ENCODE measurements at regions not wholly inside any gene's neighbourhood (a gene's known extent, or its start where the extent isn't known, plus 50 kb on each side); places are given as distances from the start of the nearest gene placed in this dataset.
"Not testable (repeated sequence)": the region's sequence is repeated elsewhere in the genome, so short reads cannot be mapped to it uniquely, and the experiment has no call there.

- no peak for DNase-seq
These were observed 492.2 kb downstream of the KCNJ2 start for GRCh38 chr17:70661342-70662222.

GRCh38 chr17:70668276-70668937 is 499.1 kb downstream of the KCNJ2 start:
- DNase-seq = no peak

- no peak for DNase-seq
These were observed 499.8 kb downstream of the KCNJ2 start for GRCh38 chr17:70668938-70669778.

GRCh38 chr17:70674061-70674460 is 504.7 kb downstream of the KCNJ2 start:
- no peak for DNase-seq

GRCh38 chr17:70675070-70675590 is 505.8 kb downstream of the KCNJ2 start:
- no peak for DNase-seq

GRCh38 chr17:70677783-70678647 is 508.7 kb downstream of the KCNJ2 start:
- no peak for DNase-seq

GRCh38 chr17:70678889-70679288 is 509.6 kb downstream of the KCNJ2 start:
- DNase-seq = no peak

GRCh38 chr17:70683936-70684335 is 514.6 kb downstream of the KCNJ2 start:
- DNase-seq = no peak

- no peak for DNase-seq
These were observed 518.1 kb downstream of the KCNJ2 start for GRCh38 chr17:70687421-70687820.

GRCh38 chr17:70691150-70691549 is 521.8 kb downstream of the KCNJ2 start:
- DNase-seq = no peak

- no peak for DNase-seq
These were observed 530.1 kb downstream of the KCNJ2 start for GRCh38 chr17:70699408-70699807.

GRCh38 chr17:70702683-70703255 is 533.4 kb downstream of the KCNJ2 start:
- no peak for DNase-seq

GRCh38 chr17:70709596-70709995 is 540.3 kb downstream of the KCNJ2 start:
- DNase-seq = no peak

- DNase-seq = no peak
These were observed 544.4 kb downstream of the KCNJ2 start for GRCh38 chr17:70713694-70714093.

- DNase-seq = no peak
These were observed 547.2 kb downstream of the KCNJ2 start for GRCh38 chr17:70716551-70716950.

GRCh38 chr17:70717042-70717441 is 547.7 kb downstream of the KCNJ2 start:
- DNase-seq = no peak

- no peak for DNase-seq
These were observed 567.1 kb downstream of the KCNJ2 start for GRCh38 chr17:70736375-70736957.

- DNase-seq = no peak
These were observed 569.7 kb downstream of the KCNJ2 start for GRCh38 chr17:70739065-70739464.

GRCh38 chr17:70746574-70746973 is 577.2 kb downstream of the KCNJ2 start:
- not testable (repeated sequence) for DNase-seq

- no peak for DNase-seq
These were observed 581.7 kb downstream of the KCNJ2 start for GRCh38 chr17:70750983-70751382.

GRCh38 chr17:70752461-70752860 is 583.1 kb downstream of the KCNJ2 start:
- DNase-seq = not testable (repeated sequence)
